Panc1 (cell line): ENCODE measurements at regions not wholly inside any gene's neighbourhood (a gene's known extent, or its start where the extent isn't known, plus 50 kb on each side); places are given as distances from the start of the nearest gene placed in this dataset.

Source experiments
- ATAC-seq: fragments of 200-7000 bp; cut with Tn5 transposase; 2 replicates; pipeline ENCODE4 v1.9.1; 2020; ENCODE audit warnings: mild to moderate bottlenecking, moderate library complexity
- BruUV-seq: library from RNA; stranded (reverse); fragments of 400-500 nt; replicated peaks from 2 replicates; lab custom pipeline; 2021; lab: Mats Ljungman, UMichigan
- CTCF ChIA-PET: fragments of 300-600 bp; sonication (Branson Sonifier 250); formaldehyde crosslinking; loops from one replicate; lab custom pipeline; 2022; ENCODE audit warnings: antibody characterized with exemption; lab: Charles Lee
- POLR2A ChIA-PET: fragments of 300-600 bp; sonication (Branson Sonifier 250); formaldehyde crosslinking; loops from one replicate; lab custom pipeline; 2022; ENCODE audit warnings: antibody characterized with exemption; lab: Charles Lee
- DNase-seq: peaks from one replicate; pipeline ENCODE4 v3.0.0-alpha.2; 2010; ENCODE audit warnings: low read depth, low spot score
- H3K27ac ChIP-seq: 2 replicates; pipeline ENCODE4 v1.5.1; 2011; ENCODE audit warnings: mild to moderate bottlenecking, low read length, inconsistent platforms
- H3K27me3 ChIP-seq: fragments of 200-500 bp; sonication (Bioruptor generic); 2 replicates; pipeline ENCODE4 v1.6.0; 2014; ENCODE audit warnings: low read length, inconsistent platforms; ENCODE audit not compliant: control insufficient read depth, insufficient read depth
- H3K36me3 ChIP-seq: fragments of 200-500 bp; sonication (Bioruptor generic); 2 replicates; pipeline ENCODE4 v1.5.1; 2014; ENCODE audit warnings: inconsistent platforms, mild to moderate bottlenecking, low read length, moderate library complexity; ENCODE audit not compliant: control insufficient read depth, insufficient read depth
- H3K4me1 ChIP-seq: 2 replicates; pipeline ENCODE4 v1.5.1; 2011; ENCODE audit warnings: inconsistent platforms, mild to moderate bottlenecking, low read length, moderate library complexity; ENCODE audit not compliant: control insufficient read depth, insufficient read depth
- H3K4me3 ChIP-seq, 2 experiments: 2 replicates each; pipeline ENCODE4 v1.5.1; 2011 to 2012; ENCODE audit warnings: low read depth in 2 of 2, low read length in 2 of 2, mild to moderate bottlenecking in 2 of 2, inconsistent platforms in 1 of 2, moderate library complexity in 1 of 2
- H3K9me3 ChIP-seq: fragments of 200-500 bp; sonication (Bioruptor generic); 2 replicates; pipeline ENCODE4 v1.5.1; 2014; ENCODE audit warnings: low read depth, mild to moderate bottlenecking, inconsistent platforms, low read length, moderate library complexity; ENCODE audit not compliant: control insufficient read depth, insufficient read depth
- POLR2AphosphoS5 ChIP-seq: IDR thresholded peaks from 2 replicates; pipeline ENCODE4 v1.6.1; 2012; ENCODE audit warnings: mild to moderate bottlenecking, low read depth, low read length, moderate library complexity
- SIN3A ChIP-seq: IDR thresholded peaks from 2 replicates; pipeline ENCODE4 v1.6.1; 2012; ENCODE audit warnings: low read depth, mild to moderate bottlenecking, low read length, moderate library complexity, borderline replicate concordance; ENCODE audit not compliant: insufficient read depth
- TCF7L2 ChIP-seq: IDR thresholded peaks from 2 replicates; pipeline ENCODE4 v1.6.1; 2011; ENCODE audit warnings: mild to moderate bottlenecking, low read depth, low read length, inconsistent platforms
- in situ Hi-C: cut with HindIII; loops from 2 replicates; pipeline ENCODE4 v1.10.0; 2016; ENCODE audit warnings: low sequenced_read_pairs, low pct_unique_long_range_greater_than_20kb
- intact Hi-C: fragments of 100-400 bp; cut with micrococcal nuclease; formaldehyde crosslinking; loops from one replicate; pipeline ENCODE4 v1.10.0; 2022; ENCODE audit not compliant: unreplicated experiment
- TF ChIP-seq, protein P1 (sequence below), 2 experiments: IDR thresholded peaks; 2 replicates each; pipeline ENCODE4 v1.6.1; 2011 to 2012; ENCODE audit warnings: low read depth in 2 of 2, control low read depth in 1 of 2, low read length in 1 of 2, mild to moderate bottlenecking in 1 of 2, moderate library complexity in 1 of 2; ENCODE audit not compliant: insufficient read depth in 1 of 2
- TF ChIP-seq, protein P2 (sequence below): fragments of 450-650 bp; IDR thresholded peaks from 2 replicates; pipeline ENCODE4 v1.5.1; 2017; ENCODE audit warnings: mild to moderate bottlenecking

DNA sequence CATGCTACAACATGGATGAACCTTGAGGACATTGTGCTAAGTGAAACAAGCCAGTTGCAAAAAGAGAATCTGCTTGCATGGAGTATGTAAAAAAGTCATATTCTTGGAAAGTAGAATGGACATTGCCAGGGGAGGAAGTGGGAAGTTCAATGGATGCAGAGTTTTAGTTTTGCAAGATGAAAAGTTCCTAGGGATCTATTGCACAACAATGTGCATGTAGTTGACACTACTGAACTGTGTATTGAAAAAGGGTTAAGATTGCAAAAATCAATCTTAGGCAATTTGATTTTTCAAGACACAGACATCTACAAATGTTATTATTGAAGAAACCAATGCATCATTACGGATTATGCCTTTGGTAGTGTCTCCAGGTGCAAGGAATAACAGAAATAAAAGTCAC is 50.3 kb upstream of the MAGI3 start:
- TF ChIP-seq SIN3A (no peak), POLR2AphosphoS5 (no peak), TCF7L2 (no peak)
- TF ChIP-seq, protein P1, sequence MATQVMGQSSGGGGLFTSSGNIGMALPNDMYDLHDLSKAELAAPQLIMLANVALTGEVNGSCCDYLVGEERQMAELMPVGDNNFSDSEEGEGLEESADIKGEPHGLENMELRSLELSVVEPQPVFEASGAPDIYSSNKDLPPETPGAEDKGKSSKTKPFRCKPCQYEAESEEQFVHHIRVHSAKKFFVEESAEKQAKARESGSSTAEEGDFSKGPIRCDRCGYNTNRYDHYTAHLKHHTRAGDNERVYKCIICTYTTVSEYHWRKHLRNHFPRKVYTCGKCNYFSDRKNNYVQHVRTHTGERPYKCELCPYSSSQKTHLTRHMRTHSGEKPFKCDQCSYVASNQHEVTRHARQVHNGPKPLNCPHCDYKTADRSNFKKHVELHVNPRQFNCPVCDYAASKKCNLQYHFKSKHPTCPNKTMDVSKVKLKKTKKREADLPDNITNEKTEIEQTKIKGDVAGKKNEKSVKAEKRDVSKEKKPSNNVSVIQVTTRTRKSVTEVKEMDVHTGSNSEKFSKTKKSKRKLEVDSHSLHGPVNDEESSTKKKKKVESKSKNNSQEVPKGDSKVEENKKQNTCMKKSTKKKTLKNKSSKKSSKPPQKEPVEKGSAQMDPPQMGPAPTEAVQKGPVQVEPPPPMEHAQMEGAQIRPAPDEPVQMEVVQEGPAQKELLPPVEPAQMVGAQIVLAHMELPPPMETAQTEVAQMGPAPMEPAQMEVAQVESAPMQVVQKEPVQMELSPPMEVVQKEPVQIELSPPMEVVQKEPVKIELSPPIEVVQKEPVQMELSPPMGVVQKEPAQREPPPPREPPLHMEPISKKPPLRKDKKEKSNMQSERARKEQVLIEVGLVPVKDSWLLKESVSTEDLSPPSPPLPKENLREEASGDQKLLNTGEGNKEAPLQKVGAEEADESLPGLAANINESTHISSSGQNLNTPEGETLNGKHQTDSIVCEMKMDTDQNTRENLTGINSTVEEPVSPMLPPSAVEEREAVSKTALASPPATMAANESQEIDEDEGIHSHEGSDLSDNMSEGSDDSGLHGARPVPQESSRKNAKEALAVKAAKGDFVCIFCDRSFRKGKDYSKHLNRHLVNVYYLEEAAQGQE (IDR thresholded peaks at IDR 0.05; ENCODE audit: insufficient read depth in 1 of 2, low read depth in 2 of 2, low read length in 1 of 2): no peak
- TF ChIP-seq, protein P2, sequence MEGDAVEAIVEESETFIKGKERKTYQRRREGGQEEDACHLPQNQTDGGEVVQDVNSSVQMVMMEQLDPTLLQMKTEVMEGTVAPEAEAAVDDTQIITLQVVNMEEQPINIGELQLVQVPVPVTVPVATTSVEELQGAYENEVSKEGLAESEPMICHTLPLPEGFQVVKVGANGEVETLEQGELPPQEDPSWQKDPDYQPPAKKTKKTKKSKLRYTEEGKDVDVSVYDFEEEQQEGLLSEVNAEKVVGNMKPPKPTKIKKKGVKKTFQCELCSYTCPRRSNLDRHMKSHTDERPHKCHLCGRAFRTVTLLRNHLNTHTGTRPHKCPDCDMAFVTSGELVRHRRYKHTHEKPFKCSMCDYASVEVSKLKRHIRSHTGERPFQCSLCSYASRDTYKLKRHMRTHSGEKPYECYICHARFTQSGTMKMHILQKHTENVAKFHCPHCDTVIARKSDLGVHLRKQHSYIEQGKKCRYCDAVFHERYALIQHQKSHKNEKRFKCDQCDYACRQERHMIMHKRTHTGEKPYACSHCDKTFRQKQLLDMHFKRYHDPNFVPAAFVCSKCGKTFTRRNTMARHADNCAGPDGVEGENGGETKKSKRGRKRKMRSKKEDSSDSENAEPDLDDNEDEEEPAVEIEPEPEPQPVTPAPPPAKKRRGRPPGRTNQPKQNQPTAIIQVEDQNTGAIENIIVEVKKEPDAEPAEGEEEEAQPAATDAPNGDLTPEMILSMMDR: no peak
- in situ Hi-C loops: no loop called here
- ChIA-PET CTCF (no interaction called here), POLR2A (no interaction called here)
- BruUV-seq: no TSS peak
- Histone ChIP-seq H3K4me1 (no peaks in the 10 kb centered on the region), H3K27me3 (no peaks in the 10 kb centered on the region), H3K27ac (no peak overlapping the region), H3K9me3 (no peaks in the 10 kb centered on the region), H3K36me3 (no peaks in the 10 kb centered on the region), H3K4me3 (no peak overlapping the region)
- ATAC-seq (no peak), DNase-seq (no peak)
- intact Hi-C loops: no loop called here
